HG03442 (cell line): ENCODE measurements at regions not wholly inside any gene's neighbourhood (a gene's known extent, or its start where the extent isn't known, plus 50 kb on each side); places are given as distances from the start of the nearest gene placed in this dataset.
"Not testable (repeated sequence)": the region's sequence is repeated elsewhere in the genome, so short reads cannot be mapped to it uniquely, and the experiment has no call there.

Experiments used
- ATAC-seq: cut with Tn5 transposase; IDR thresholded peaks from one replicate; pipeline ENCODE4 v1.9.1; 2021; ENCODE audit warnings: mild to moderate bottlenecking, moderate library complexity; ENCODE audit not compliant: unreplicated experiment

GRCh38 chr10:64760371-64760770 lies 1239.2 kb downstream of the REEP3 start:
- ATAC-seq, result no peak

DNA sequence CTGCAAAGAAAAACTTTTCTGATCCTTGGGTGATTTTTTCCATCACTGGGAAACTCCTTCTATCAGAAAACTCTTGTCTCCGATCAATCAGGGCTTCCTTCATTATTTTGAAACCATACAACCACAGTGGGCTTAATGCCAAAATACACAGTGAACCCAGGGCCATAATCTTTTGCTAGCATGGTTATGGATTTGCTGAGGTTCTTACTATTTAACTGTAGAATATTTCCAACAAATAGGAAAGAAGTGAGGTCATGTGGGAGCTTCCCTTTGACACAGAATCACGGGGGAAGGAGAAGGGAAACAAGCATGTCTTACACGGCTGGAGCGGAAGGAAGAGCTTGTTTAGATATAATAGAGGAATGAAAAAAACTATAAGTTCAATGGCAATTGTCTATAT lies 1241.7 kb downstream of the REEP3 start:
- no peak for ATAC-seq

DNA sequence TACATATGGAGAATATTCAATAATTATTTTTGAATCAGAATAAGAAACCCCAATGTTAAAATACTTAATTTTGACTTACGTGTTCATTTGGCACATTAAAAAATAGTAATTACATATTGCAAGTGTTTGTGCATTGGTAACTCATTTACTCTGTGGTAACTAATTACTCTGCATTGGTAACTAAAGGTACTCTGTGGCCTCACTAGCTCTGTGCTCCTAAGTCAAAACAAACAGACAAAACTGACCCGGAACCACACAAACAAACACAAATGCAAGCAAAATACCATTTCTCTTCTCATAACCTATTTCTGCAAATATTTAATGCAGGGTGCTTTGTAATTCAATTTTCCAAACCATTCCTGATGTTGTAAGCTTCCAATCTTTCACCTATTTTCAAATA lies 1244.3 kb downstream of the REEP3 start:
- ATAC-seq, result no peak

GRCh38 chr10:64771253-64772050 lies 1250.3 kb downstream of the REEP3 start:
- ATAC-seq, result no peak

GRCh38 chr10:64773357-64773756 lies 1252.2 kb downstream of the REEP3 start:
- ATAC-seq, result no peak

DNA sequence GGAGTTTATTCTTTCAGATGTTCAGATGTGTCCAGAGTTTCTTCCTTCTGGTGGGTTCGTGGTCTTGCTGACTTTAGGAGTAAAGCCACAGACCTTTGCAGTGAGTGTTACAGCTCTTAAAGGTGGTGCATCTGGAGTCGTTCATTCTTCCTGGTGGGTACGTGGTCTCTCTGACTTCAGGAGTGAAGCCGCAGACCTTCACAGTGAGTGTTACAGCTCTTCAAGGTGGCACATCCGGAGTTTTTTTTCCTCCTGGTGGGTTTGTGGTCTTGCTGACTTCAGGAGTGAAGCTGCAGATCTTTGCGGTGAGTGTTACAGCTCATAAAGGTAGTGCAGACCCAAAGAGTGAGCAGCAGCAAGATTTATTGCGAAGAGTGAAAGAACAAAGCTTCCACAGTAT lies 1263.2 kb downstream of the REEP3 start:
- not testable (repeated sequence) for ATAC-seq

DNA sequence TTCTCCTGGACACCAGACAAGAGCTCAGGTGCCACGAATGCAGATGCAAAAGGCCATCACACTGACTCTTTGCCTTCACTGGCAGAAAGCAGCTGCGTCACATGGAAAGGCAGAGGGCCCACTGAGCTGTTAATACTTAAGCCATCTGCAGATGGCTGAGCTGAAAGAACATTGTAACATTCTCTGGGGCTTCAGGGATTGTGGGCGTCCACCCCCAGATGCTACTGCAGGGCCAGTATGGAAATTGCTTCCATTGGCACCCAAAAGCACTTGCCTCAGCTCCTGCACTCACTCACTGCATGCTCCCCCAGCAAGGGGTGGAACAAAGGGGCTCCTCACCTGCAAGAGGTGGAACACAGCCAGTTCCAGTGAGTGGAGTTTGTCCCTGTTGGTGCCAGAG lies 1264.6 kb downstream of the REEP3 start:
- no peak for ATAC-seq

DNA sequence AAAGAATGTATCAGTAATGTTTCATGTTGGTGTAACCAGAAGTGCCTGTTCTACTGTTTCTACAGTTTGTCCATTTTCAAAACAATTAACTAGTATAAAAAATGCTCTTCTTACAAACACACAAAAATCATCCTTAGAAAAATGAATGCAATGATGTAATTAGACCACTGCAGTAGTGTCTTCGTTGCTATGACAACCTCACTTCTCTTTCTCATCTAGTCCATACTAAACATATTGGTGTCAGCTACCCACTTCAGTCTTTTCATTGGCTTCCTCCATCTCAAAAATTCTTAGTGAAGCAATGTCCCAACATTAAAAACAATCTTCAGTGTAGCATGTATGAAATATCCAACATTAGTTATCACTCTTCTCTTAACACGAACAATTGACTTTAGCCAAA lies 1265.8 kb downstream of the REEP3 start:
- no peak for ATAC-seq

GRCh38 chr10:64795847-64796246 lies 1274.6 kb downstream of the REEP3 start:
- no peak for ATAC-seq

DNA sequence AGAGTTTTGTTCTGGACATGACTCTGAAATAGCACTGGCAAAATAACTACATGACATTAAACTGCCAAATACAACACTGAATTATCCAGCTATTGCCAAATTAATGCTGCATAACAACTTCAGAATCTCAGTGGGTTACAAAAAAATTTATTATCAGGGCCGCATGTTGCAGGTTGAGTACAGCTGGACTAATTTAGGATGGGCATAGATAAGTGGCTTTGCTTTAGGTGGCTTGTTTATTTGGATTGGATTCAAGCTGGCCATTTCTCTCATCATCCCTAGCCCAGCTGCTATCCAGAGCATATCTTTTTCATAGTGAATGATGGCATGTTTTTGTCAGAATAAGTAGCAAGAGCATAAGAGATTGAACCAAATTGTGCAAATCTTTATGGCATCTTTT lies 1277.1 kb downstream of the REEP3 start:
- no peak for ATAC-seq

GRCh38 chr10:64808233-64808632 lies 1287.0 kb downstream of the REEP3 start:
- ATAC-seq, result not testable (repeated sequence)

DNA sequence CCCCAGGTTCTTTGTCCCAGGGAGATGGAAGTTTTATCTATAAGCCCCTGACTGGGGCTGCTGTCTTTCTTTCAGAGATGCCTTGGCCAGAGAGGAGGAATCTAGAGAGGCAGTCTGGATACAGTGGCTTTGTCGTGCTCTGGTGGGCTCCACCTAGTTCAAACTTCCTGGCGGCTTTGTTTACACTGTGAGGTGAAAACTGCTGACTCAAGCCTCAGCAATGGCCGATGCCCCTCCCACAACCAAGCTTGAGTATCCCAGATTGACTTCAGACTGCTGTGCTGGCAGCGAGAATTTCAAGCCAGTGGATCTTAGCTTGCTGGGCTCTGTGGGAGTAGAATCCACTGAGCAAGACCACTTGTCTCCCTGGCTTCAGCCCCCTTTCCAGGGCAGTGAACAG lies 1288.8 kb downstream of the REEP3 start:
- not testable (repeated sequence) for ATAC-seq

- ATAC-seq, result no peak
Observed at GRCh38 chr10:64813391-64813790, 1292.2 kb downstream of the REEP3 start.

- ATAC-seq, result no peak
Observed at GRCh38 chr10:64814201-64814600, 1293.0 kb downstream of the REEP3 start.

GRCh38 chr10:64829888-64830412 lies 1308.7 kb downstream of the REEP3 start:
- ATAC-seq, result no peak

- no peak for ATAC-seq
Observed at GRCh38 chr10:64830869-64831268, 1309.7 kb downstream of the REEP3 start.

GRCh38 chr10:64840341-64840740 lies 1319.1 kb downstream of the REEP3 start:
- no peak for ATAC-seq

- no peak for ATAC-seq
Observed at GRCh38 chr10:64846700-64847099, 1325.5 kb downstream of the REEP3 start.

- no peak for ATAC-seq
Observed at GRCh38 chr10:64855941-64856340, 1334.7 kb downstream of the REEP3 start.

- ATAC-seq, result no peak
Observed at GRCh38 chr10:64859911-64860310, 1338.7 kb downstream of the REEP3 start.

DNA sequence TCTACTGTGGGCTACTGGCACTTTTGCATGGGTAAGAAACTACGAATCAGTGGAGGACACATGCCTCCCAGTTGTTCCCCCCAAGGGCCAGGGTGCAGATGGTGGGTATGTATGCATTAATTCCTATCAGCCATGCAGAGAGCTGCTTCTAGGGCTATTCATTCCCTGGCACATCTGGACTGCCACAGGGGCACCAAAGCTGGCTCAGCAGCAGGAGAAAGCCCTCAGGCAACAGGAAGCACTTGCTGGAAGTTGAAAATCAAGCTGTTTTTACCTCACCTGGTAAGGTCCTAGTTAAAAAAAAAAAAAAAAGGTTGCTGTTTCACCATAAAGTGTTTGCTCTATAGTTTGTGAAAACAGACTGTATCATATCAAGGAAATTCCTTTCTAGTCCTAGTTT lies 1342.6 kb downstream of the REEP3 start:
- ATAC-seq, result no peak

DNA sequence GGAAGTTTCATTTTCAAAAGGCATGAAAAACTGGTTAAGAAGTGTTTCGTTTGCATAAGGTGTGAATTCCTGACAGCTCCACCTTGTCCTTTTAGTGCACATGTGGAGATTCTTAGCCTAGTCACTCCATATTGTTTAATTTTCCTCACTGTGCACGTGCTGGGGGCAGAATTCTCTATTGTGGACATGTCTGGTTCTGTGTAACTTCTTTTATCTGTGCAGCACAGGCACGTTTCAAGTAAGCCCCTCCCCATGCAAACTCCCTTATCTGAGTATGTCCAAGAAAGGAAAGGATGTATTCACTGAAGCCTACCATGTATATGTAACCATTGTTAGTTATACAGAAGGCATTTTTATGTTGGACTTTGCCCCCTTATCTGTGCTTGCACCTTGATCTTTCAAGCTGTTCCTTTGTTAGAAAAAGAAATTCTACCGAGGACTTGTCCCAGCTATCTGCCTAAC lies 1346.3 kb downstream of the REEP3 start:
- no peak for ATAC-seq

DNA sequence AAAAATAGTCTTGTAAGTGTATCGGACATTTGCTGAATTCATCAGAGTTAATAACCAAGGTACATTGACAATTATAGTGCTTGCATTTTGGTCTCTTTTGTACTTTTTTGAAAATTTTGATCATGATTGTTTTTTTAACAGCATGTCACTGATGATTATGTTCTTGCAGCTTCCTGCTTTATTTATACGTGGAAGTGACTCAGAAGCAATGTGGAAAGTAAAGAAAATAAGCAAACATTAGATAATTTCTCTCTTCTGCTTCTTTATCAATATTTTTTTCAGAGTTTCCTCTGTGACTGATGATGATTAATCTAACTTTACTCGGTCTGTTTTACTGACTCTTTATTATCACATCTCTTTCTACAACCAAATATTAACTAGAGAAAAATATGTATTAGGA lies 1351.9 kb downstream of the REEP3 start:
- ATAC-seq, result no peak
